HG03095 (cell line): ENCODE measurements at regions not wholly inside any gene's neighbourhood (a gene's known extent, or its start where the extent isn't known, plus 50 kb on each side); places are given as distances from the start of the nearest gene placed in this dataset.
"Not testable (repeated sequence)": the region's sequence is repeated elsewhere in the genome, so short reads cannot be mapped to it uniquely, and the experiment has no call there.

Source experiments
- ATAC-seq: cut with Tn5 transposase; IDR thresholded peaks from one replicate; pipeline ENCODE4 v1.9.1; 2021; ENCODE audit warnings: moderate library complexity; ENCODE audit not compliant: unreplicated experiment

DNA sequence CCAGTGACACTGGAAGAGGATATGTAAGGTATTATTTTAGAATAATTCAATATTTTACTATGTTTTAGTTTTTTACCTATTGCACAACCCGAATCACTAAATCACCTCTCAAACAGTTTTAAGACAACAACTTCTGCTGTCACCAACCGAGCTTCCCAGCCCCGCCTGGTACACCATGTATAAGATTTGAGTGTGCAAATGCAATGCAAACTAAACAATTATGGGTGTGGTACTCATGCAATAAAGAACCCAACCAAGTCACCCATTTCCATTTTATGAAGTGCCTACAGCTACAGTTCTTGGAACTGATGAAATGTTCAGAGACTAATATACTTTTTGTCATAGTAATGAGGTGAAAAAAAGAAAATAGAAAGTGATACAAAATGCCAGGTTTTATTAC lies 256.2 kb downstream of the TAFA4 start:
- ATAC-seq, result no peak

- ATAC-seq, result no peak
Observed at GRCh38 chr3:68667346-68667745, 265.0 kb downstream of the TAFA4 start.

DNA sequence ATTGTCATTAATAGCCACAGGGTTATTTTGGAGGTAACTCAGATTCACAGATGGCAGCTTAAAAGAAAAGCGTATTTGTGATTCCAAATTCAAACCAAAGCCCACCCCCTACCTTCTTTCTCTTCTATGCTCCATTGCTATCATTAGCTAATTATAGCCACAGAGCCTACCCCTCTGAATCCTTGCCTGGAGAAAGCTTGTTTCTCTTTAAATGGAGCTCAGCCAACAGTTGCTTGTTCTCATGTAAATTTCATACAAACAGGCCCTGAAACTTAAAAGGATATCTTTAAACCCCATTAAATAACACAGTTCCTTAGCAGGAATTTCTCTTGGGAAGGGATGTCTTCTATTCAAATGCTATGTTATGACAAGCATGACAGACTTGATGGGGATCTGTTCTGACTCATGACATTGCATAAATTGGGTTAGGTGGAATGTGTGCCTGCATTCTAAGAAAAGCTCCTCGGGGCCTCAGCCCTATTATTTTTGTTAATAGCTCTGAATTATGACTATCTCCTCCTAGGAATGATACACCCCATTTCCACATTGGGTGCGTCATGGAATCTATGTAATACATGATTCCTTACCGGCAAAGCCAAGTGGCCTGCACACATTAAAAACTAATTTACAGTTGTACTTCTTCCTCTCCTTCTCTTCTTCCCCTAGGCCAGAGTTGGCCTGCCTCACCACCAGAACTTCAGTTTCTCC lies 265.8 kb downstream of the TAFA4 start:
- ATAC-seq, result no peak

DNA sequence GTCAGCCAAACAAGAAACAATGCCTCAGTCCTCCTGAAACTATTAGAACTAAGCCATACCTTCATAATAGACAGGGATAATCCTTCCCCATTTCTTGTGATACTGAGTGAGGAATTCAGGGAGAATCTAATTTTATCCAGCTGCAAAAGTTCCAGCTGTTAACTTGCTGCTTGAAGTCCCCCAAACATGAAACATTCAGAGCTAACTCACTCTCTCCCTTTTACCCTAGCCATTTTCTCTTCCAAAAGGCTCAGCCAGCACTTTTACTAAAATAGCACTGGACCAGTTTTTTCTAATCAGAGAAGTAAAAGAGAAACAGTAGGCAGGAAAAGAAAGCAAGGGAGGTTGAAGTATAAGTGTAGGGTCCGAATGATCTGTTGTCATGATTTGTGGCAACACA lies 268.1 kb downstream of the TAFA4 start:
- ATAC-seq, result no peak

DNA sequence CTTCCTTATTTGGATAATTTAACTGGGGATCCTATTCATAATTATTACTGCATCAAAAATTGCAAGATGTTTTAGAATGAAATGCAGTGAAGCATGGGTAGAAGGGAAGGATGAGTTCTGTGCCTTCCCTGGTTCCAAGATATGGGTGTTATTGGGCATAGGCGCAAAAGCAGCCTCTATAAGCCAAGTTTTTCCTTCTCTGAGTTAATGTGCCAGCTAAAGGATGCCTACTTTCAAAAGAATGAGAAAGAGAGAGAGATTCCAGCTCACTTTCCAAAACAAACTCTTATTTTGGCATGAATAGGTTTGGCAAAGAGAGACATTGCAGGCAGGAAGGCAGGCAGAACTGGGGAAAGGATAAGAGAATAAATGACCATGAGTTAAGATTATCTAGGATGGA lies 270.2 kb downstream of the TAFA4 start:
- no peak for ATAC-seq

GRCh38 chr3:68650657-68651056 lies 281.7 kb downstream of the TAFA4 start:
- ATAC-seq, result not testable (repeated sequence)

DNA sequence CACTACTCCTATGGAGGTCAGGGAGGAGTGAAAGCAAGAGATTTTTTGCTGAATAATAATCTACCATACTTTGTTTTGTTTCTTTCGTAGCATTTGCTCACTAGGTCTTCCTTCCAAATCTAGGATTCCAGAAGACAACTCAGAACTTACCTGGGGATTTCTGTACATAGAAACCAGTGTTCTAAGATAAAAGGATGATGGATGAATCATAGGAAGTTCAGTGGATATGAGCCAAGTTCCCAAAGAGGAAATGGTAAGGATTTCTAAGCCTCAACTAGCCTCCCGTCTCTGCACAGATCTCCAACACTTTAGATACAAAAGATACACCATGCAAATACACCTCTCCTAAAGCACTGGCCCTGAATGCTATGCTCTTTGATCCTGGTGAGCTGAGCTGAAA lies 283.9 kb downstream of the TAFA4 start:
- no peak for ATAC-seq

- no peak for ATAC-seq
Observed at GRCh38 chr3:68631850-68632545, 300.3 kb downstream of the TAFA4 start.

GRCh38 chr3:68620211-68620610 lies 312.1 kb downstream of the TAFA4 start:
- no peak for ATAC-seq

DNA sequence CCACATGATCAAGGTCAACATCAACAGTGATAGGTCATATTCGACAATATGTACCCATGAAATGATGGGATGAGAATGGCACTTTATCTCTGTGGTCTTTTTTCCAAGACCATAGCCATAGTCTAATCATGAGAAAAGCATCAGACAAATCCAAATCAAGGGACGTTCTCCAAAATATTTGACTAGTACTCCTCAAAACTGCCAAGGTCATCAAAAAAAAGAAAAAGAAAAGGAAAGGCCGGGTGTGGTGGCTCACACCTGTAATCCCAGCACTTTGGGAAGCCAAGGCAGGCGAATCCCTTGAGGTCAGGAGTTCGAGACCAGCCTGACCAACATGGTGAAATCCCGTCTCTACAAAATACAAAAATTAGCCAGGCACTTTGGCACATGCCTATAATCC lies 318.3 kb downstream of the TAFA4 start:
- ATAC-seq, result no peak

- no peak for ATAC-seq
Observed at GRCh38 chr3:68571321-68571720, 361.0 kb downstream of the TAFA4 start.

DNA sequence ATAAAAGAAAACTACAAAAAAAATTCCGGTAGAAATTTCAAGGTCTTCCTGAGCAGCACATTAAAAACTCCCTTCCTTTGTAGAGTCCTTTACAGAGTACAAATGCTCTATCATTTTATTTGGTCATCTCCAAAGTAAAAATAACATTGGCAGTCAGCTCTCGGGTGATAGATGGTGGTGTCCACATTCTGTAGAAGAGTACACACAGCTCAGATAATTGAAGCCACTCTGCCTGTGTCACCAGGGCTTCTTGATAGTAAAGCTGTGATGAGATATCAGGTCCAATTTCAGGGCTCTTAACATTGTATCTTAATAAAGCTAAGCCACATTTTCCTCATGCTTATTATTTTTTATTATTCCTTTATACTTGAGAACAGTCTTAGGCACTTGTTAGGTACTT lies 371.6 kb downstream of the TAFA4 start:
- ATAC-seq, result no peak

DNA sequence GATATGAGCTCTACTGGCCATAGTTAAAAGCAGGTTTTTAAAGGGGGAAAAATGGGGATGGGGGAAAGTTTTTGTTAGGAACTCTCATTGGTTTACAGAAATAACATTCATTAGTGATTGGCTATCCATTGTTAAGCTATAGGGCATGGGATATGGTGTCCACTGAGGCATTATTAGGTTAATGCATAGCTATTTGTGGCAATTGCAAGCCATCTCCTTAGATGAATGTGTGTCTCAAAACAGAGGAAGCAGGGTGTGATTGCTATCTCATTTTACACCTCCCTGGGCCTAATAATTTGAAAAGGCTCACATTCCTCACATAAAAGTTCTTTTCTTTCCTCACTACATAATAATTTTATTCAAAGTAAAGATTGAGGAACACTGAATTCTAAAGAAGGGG lies 396.6 kb downstream of the TAFA4 start:
- no peak for ATAC-seq

- no peak for ATAC-seq
Observed at GRCh38 chr3:68523330-68523729, 409.0 kb downstream of the TAFA4 start.

DNA sequence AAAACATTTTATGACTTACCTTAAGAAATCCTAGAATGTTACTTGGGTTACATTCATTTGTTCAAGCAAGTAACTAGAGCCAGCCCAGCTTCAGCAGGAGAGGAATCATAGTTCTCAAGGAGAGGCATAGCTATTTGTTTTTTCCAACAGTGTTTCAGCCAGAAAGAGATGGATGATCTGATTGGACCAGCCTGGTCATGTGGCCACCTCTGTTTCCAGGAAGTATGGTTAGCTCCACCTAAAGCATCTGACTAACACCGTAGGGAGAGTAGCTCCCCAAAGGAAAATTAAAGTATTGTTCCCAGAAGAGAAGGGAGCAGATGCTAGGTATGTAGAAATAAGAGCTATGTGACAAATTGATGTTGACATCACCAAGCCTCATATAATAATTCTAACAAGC lies 417.1 kb downstream of the TAFA4 start:
- no peak for ATAC-seq

DNA sequence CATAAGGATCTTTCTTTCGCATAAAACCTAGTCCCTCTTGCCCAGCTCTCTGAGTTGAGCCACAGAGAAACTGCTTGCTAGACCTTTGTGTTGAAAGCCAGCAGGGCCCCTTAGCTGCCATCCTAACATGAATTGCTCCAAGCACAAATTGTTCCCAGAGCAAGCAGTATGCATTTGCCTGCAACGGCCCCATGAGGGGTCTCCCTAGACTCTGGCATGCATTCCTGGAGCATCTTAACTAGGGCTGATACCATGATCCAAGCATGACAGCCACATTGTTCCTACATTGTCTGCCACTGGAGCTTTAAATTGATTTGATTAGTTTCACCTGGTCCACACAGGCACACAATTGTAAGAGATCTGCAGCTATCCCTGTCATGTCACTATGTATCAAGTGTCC lies 428.1 kb downstream of the TAFA4 start:
- no peak for ATAC-seq

GRCh38 chr3:68485845-68486244 lies 446.5 kb downstream of the TAFA4 start:
- ATAC-seq, result not testable (repeated sequence)

- no peak for ATAC-seq
Observed at GRCh38 chr3:68485051-68485450, 447.3 kb downstream of the TAFA4 start.

- no peak for ATAC-seq
Observed at GRCh38 chr3:68483601-68484000, 448.7 kb downstream of the TAFA4 start.

- ATAC-seq, result no peak
Observed at GRCh38 chr3:68483041-68483440, 449.3 kb downstream of the TAFA4 start.

DNA sequence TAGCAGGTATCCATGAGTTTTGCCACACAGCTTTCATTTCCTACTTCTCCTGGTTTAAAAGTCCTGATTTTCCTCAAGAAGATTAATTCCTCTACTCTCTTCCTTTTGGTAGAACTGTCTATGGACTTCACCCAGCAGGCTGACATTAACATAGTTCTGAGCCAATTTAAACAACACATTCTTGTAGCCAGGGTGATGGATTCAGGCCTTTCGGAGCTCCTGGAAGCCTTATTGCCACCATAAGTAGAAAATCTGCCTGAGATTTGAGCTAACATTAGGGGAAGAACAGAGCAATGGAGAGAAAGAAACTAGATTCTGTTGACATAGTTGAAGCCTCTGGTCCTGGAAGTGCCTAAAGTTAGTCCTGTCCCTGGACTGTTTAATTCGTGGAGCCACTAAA lies 449.8 kb downstream of the TAFA4 start:
- ATAC-seq, result no peak

- no peak for ATAC-seq
Observed at GRCh38 chr3:68479779-68480178, 452.6 kb downstream of the TAFA4 start.
